Gastrocnemius medialis (tissue), 4 donors: ENCODE measurements at regions not wholly inside any gene's neighbourhood (a gene's known extent, or its start where the extent isn't known, plus 50 kb on each side); places are given as distances from the start of the nearest gene placed in this dataset.

Source experiments
- CTCF ChIP-seq, 5 experiments: fragments of 450-650 bp in 3 of 5; fragments of 200-600 bp in 2 of 5; sonication (generic) in 2 of 5; IDR thresholded peaks in 4 of 5; conservative IDR thresholded peaks in 1 of 5; 1 replicate in 4 of 5; 2 replicates in 1 of 5; pipeline ENCODE4 v1.5.1; 2016 to 2019; ENCODE audit warnings: antibody characterized with exemption in 5 of 5, mild to moderate bottlenecking in 3 of 5, moderate library complexity in 3 of 5
- POLR2A ChIP-seq, 2 donors: fragments of 450-650 bp; IDR thresholded peaks; one replicate each; pipeline ENCODE4 v1.6.1; 2017; ENCODE audit warnings: antibody characterized with exemption in 2 of 2, mild to moderate bottlenecking in 2 of 2, moderate library complexity in 2 of 2

- TF ChIP-seq CTCF (IDR thresholded peaks at IDR 0.05 in 4 of 5, conservative IDR thresholded peaks at IDR 0.05 in 1 of 5) (no peak), POLR2A (IDR thresholded peaks at IDR 0.05) (no peak)
Observed at GRCh38 chr1:184260382-184260781, 126.4 kb upstream of the C1orf21 start.
